GM12872 (cell line): ENCODE measurements at regions not wholly inside any gene's neighbourhood (a gene's known extent, or its start where the extent isn't known, plus 50 kb on each side); places are given as distances from the start of the nearest gene placed in this dataset.

Experiments
- TF ChIP-seq, protein P1 (sequence below): IDR thresholded peaks from 3 replicates; pipeline ENCODE4 v1.5.1; 2011; ENCODE audit warnings: low read depth, mild to moderate bottlenecking, low read length, moderate library complexity; ENCODE audit not compliant: insufficient read depth

DNA sequence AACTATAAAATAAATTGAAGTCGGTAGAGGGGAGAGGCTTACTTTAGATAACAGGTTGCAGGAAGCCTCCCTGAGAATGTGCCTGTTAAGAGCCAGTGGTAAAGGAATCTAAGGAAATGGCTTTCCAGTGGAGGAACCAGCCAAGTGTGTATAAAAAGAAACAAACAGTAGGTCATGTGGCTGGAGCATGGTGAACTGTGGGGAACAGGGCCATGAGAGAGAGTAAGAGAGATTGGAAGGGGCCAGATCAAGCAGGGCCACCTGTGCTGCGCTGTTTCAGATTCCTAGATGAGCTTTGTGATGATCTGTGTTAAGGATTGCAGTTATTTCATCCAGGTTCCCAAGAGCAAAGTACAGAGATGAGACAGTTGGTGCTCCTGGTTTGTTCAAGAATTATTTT lies 152.7 kb upstream of the SGCD start:
- TF ChIP-seq, protein P1, sequence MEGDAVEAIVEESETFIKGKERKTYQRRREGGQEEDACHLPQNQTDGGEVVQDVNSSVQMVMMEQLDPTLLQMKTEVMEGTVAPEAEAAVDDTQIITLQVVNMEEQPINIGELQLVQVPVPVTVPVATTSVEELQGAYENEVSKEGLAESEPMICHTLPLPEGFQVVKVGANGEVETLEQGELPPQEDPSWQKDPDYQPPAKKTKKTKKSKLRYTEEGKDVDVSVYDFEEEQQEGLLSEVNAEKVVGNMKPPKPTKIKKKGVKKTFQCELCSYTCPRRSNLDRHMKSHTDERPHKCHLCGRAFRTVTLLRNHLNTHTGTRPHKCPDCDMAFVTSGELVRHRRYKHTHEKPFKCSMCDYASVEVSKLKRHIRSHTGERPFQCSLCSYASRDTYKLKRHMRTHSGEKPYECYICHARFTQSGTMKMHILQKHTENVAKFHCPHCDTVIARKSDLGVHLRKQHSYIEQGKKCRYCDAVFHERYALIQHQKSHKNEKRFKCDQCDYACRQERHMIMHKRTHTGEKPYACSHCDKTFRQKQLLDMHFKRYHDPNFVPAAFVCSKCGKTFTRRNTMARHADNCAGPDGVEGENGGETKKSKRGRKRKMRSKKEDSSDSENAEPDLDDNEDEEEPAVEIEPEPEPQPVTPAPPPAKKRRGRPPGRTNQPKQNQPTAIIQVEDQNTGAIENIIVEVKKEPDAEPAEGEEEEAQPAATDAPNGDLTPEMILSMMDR, result no peak

DNA sequence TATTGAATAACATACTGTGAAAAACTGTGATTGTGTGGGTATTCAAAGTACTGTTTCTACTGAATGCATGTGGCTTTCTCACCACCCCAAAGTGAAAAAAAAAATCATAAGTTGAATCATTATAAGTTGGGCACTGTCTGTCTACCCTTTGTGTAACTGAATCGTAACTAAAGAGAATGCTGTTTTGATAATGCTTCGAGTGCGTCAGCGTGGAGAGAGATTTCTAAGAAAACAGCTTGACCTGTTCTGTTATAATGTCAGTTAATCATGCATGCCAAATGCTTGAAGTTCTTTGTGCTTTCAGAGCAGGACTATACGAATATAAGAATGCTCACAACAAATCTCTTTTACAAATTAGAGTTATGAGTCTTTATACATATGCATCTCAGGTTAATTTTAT lies 148.8 kb upstream of the SGCD start:
- TF ChIP-seq, protein P1, result no peak

DNA sequence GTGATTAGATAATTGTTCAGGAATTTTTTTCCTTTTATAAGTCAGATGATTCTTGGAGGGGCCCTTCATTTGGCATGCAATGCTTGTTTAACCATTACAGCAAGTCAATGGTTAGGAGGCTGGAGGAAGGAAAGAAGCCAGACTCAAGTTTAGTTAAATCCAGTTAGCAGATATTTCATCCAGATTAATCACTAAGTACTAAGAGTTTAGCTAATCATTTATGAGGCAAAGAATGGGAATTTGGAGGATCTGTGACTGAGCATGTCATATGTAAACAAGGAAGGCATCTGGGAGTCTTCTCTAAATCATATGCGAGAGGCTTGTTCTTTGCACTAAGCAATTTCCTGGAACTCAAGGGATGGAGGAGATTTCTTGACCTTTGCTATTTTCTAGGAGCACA lies 145.3 kb upstream of the SGCD start:
- TF ChIP-seq, protein P1, result no peak

DNA sequence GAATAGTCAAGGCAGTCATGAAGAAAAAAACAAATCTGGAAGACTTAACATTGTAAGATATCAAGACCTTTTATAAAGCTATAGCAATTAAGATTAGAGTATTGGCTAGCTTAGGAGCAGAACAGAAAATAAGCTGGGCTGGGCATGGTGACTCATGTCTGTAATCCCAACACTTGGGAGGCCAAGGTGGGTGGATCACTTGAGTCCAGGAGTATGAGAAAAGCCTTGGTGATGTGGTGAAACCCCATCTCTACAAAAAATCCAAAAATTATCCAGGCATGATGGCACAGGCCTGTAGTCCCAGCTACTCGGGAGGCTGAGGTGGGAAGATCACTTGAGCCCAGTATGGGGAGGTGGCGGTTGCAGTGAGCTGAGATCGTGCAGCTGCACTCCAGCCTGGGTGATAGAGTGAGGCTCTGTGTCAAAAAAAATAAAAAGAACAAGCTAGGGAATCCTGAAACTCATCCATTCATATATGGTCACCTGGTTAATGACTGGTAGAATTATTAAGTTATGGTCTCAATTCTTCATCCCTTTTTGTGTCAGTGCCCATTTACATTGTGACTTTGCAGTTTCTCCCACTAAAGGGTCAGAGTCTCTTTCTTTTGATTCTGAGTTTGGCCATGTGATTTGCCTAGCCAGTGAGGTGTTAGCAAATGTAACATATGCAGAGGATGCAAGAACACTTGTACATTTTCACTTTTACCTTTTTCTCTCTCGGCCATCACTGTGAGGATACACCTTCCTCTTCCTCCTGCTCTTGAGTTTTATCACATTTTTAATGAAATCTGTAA lies 144.6 kb upstream of the SGCD start:
- TF ChIP-seq, protein P1, result no peak

DNA sequence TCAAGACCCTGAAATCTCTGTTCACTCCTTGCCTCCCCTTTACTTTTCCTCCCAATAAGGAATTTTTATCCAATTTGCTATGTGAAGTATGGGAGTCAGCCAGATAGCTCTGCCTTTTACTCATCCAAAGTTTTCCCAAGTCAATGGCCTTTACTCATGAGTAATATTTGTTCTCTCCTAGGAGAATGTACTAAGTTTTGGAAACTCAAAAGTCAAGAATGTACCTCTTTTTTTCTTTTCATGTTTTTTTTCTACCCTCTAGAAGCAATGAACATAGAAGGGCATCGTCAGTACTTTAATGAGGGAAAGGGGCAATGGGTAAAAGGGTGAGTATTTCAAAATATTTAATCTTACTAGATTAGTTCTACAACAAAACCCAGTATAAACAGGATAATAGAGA lies 140.2 kb upstream of the SGCD start:
- TF ChIP-seq, protein P1, result no peak

DNA sequence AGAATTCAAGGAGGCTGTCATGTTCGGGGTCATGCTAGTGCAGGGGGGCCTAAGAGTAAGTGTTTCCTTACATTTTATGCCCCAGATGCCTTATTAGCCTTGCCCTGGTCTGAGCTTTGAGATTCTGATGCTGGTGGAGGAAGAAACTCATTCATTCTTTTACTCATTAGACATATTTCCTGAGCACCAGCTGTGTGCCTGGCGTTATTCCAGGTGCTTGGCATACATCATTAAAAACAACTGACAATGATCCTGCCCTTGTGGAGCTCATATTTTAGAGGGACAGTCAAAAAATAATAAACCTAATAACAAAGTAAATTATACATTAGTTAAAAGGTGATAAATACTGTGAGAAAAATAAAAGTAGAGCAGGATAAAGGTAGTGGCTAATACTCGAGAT lies 138.9 kb upstream of the SGCD start:
- TF ChIP-seq, protein P1, result no peak

DNA sequence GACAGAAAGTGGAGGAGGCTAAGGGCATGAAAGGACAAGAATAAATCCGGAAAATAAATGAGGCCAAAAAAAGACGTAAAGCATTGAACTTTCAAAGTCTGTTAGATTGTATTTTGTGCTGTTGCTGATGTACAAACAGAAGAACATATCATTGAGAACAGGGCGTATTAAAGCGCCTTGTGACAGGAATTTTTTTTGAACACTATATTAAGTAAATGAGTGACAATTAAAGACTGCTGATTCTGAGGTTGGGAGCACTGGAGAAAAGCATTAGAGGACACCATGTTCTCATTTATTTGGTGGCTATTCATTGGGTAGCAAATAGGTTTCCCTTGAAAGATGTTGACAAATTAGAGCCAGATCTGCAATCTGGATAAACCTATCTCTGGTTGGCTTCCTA lies 137.3 kb upstream of the SGCD start:
- TF ChIP-seq, protein P1, result no peak

DNA sequence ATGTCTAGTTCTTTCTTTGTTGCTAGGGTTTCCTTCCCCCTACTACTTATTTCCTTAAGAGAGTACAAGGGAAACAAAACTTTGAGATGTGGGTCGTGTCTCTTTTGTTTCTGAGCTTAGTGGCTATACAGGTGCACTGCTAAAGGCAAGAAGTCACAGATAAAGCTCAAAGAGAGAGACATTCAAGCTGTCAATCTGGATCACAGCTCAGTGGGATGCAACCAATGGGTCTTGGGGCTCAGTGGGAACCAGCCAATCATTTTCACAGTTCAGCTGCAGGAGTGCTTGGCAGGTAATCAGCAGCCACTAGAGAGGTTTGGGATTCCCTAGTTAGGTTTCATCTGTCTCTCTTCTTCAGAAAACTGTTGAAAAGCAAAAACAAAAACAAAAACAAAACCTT lies 135.4 kb upstream of the SGCD start:
- TF ChIP-seq, protein P1, result no peak
